COLO829 (cell line): ENCODE measurements at regions not wholly inside any gene's neighbourhood (a gene's known extent, or its start where the extent isn't known, plus 50 kb on each side); places are given as distances from the start of the nearest gene placed in this dataset.
"Not testable (repeated sequence)": the region's sequence is repeated elsewhere in the genome, so short reads cannot be mapped to it uniquely, and the experiment has no call there.

Experiments
- DNase-seq: peaks from one replicate; pipeline ENCODE4 v3.0.0; 2012; ENCODE audit warnings: low spot score

- no peak for DNase-seq
These were observed 223.1 kb upstream of the POGK start for GRCh38 chr1:166616206-166616605.

DNA sequence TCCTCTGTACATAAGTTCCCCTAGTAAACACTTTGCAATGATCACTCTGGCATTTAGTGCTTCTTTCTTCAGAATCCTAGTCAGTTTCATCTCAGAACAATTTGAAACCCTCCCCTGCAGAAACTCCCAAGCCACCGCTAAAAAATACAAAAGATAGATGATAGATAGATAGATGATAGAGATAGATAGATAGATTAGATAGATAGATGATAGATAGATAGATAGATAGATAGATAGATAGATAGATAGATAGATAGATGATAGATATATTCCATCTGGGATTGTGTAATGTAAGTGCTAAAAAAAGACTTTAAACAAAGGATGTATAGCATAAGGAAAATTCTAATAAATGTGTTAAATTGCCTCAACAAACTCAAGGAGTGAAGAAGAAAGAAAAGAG lies 212.6 kb upstream of the POGK start:
- no peak for DNase-seq

- DNase-seq = no peak
These were observed 211.7 kb upstream of the POGK start for GRCh38 chr1:166627558-166627957.

- no peak for DNase-seq
These were observed 211.0 kb upstream of the POGK start for GRCh38 chr1:166628259-166628658.

- no peak for DNase-seq
These were observed 209.3 kb upstream of the POGK start for GRCh38 chr1:166629946-166630345.

GRCh38 chr1:166630369-166630768 lies 208.9 kb upstream of the POGK start:
- no peak for DNase-seq

- no peak for DNase-seq
These were observed 201.1 kb upstream of the POGK start for GRCh38 chr1:166638137-166638536.

DNA sequence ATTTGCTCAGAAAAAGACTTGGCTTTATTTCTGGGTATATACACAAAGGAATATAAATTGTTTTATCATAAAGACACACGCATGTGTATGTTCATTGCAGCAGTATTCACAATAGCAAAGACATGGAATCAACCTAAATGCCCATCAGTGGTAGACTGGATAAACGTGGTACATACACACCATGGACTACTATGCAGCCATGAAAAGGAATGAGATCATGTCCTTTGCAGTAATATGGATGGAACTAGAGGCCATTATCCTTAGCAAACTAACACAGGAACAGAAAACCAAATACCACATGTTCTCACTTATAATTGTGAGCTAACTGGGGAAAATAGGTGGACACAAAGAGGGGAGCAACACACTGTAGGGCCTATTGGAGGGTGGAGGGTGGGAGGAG lies 182.0 kb upstream of the POGK start:
- not testable (repeated sequence) for DNase-seq

DNA sequence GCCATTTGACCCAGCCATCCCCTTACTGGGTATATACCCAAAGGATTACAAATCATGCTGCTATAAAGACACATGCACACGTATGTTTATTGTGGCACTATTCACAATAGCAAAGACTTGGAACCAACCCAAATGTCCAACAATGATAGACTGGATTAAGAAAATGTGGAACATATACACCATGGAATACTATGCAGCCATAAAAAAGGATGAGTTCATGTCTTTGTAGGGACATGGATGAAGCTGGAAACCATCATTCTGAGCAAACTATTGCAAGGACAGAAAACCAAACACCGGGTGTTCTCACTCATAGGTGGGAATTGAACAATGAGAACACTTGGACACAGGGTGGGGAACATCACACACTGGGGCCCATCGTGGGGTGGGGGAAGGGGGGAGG lies 172.5 kb upstream of the POGK start:
- DNase-seq = not testable (repeated sequence)

DNA sequence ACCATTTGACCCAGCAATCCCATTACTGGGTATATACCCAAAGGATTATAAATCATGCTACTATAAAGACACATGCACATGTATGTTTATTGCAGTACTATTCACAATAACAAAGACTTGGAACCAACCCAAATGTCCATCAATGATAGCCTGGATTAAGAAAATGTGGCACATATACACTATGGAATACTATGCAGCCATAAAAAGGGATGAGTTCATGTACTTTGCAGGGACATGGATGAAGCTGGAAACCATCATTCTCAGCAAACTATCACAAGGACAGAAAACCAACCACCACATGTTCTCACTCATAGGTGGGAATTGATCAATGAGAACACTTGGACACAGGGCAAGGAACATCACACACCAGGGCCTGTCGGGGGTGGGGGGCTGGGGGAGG lies 171.7 kb upstream of the POGK start:
- DNase-seq = not testable (repeated sequence)

- DNase-seq = no peak
These were observed 167.6 kb upstream of the POGK start for GRCh38 chr1:166671627-166672026.

DNA sequence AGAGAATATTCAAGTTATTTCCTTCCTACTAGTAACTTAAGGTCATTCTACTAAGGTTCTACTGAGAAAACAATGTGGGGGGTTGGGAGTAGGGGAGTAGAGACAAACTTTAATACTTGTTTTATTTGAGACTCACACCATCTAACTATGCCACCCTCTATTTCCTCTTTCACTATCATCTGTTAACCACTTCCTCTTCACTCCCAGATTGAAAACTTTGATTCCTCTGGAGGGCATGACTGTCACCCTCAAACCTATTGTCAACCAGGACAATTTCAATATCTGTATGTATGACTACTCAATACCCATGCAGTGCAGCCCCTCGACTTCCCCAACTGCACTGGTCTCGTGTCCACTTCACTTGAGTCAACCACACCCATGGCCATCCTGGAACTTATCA lies 165.6 kb upstream of the POGK start:
- no peak for DNase-seq

DNA sequence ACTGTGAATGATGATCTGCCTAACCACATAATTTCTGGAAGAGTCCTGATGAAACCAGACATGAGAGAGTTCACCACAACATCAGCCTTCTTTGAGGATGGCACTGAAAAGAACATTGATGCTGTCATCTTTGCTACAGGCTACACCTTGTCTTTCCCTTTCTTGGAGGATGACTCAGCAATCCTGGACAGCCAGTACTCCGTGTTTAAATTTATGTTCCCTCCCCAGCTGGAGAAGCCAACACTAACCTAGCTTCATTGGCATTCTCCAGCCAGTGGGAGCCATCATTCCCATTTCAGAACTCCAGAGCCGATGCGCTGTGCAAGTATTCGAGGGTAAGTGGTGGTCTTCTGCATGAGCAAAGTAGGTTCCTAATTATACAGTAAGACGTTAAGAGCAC lies 164.1 kb upstream of the POGK start:
- DNase-seq = no peak

DNA sequence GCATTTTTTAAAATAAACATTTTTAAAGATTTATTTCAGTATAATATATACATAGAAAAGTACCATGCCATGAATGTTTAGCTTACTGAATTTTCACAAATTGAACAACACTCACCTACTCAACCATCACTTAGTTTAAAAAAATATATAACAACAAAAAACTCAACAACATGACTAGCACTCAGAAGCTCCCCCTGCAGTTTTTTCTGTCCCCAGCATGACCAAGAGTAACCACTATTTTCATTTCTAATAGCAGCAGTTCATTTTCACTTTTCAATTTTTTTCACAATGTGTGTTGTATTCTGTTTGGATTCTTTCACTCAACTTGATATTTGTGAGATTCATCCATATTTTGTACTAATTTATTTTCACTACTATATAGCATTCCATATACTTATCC lies 162.3 kb upstream of the POGK start:
- no peak for DNase-seq

GRCh38 chr1:166679369-166679768 lies 159.9 kb upstream of the POGK start:
- no peak for DNase-seq

GRCh38 chr1:166682588-166682987 lies 156.7 kb upstream of the POGK start:
- DNase-seq = no peak

DNA sequence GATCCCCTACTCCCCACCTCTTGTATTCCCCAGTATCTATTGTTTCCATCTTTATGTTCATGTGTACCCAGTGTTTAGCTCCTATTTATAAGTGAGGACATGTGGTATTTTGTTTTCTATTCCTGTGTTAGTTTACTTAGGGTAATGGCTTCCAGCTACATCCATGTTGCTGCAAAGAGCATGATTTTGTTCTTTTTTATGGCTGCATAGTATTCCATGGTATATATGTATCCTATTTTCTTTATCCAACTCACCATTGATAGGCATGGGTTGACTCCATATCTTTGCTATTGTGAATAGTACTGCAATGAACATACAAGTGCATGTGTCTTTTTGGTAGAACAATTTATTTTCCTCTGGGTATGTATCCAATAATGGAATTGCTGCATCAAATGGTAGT lies 154.6 kb upstream of the POGK start:
- not testable (repeated sequence) for DNase-seq

DNA sequence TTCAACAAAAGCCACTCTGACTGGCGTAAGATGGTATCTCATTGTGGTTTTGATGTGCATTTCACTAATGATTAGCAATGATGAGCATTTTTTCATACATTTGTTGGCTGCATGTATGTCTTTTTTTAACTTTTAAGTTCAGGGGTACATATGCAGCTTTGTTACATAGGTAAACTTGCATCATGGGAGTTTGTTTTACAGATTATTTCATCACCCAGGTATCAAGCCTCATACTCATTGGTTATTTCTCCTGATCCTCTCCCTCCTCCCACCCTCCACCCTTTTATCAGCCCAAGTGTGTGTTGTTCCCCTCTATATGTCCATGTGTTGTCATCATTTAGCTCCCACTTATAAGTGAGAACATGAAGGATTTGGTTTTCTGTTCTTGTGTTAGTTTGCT lies 154.1 kb upstream of the POGK start:
- DNase-seq = no peak

- not testable (repeated sequence) for DNase-seq
These were observed 153.4 kb upstream of the POGK start for GRCh38 chr1:166685891-166686290.

DNA sequence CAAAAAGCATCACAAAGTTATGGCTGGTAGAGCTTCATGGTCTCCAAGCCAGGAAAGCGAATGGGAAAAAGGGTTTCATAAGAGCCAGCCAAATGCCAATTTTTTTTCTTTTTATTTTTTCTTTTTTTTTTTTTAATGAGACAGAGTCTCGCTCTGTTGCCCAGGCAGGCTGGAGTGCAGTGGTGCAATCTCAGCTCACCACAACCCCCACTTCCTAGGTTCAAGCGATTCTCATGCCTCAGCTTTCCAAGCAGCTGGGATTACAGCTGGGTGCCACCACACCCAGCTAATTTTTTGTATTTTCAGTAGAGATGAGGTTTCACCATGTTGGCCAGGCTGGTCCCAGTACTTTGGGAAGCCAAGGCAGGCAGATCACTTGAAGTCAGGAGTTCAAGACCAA lies 148.7 kb upstream of the POGK start:
- not testable (repeated sequence) for DNase-seq

GRCh38 chr1:166691476-166691875 lies 147.8 kb upstream of the POGK start:
- no peak for DNase-seq

DNA sequence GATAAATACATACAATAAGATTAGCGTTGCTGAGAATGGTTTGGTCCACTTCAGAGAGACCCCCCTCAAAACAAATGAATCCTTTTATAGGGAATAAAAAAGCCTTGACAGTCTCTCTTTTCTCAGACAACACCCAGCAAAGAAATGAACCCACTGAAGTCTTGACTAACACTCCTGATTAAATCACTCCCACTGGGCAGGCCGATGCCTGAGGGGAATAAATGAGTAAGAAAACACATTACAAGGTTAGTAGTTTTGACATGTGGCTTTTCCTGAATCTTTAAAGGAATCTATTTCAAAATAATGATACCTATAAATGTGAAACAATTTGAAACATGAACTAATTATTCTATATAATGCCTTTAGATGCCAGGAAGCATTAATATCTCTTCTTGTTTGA lies 146.9 kb upstream of the POGK start:
- no peak for DNase-seq

DNA sequence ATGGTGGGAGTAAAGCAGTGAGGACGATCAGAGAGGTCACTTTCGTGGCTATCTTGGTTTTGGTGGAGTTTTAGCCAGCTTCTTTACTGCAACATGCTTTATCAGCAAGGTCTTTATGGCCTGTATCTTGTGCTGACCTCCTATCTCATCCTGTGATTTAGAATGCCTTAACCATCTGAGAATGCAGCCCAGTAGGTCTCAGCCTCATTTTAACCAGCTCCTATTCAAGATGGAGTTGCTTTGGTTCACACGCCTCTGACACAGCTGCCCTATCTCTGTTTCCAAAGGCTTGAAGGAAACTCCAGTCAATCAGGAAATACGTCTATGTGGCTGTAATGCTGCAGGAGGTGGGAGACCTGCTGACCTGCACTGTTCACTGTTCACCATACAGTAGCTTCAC lies 146.1 kb upstream of the POGK start:
- no peak for DNase-seq

GRCh38 chr1:166693673-166694297 lies 145.5 kb upstream of the POGK start:
- DNase-seq = no peak

- no peak for DNase-seq
These were observed 144.2 kb upstream of the POGK start for GRCh38 chr1:166695115-166695514.
